IMR-90 (cell line): ENCODE measurements at regions not wholly inside any gene's neighbourhood (a gene's known extent, or its start where the extent isn't known, plus 50 kb on each side); places are given as distances from the start of the nearest gene placed in this dataset.

ENCODE experiments used
- ATAC-seq: fragments of 200-7000 bp; cut with Tn5 transposase; 2 replicates; pipeline ENCODE4 v1.9.1; 2020; ENCODE audit warnings: low read depth, mild to moderate bottlenecking, moderate library complexity
- BruUV-seq: library from RNA; stranded (reverse); fragments of 400-500 nt; replicated peaks from 2 replicates; lab custom pipeline; 2021; lab: Mats Ljungman, UMichigan
- CTCF ChIA-PET: fragments of 300-600 bp; formaldehyde crosslinking; extraction: SDS; loops from one replicate; lab custom pipeline; 2021; ENCODE audit warnings: antibody characterized with exemption; lab: Yijun Ruan, JAX
- POLR2A ChIA-PET: fragments of 300-600 bp; sonication (Branson Sonifier 250); formaldehyde crosslinking; loops from one replicate; lab custom pipeline; 2022; ENCODE audit warnings: antibody characterized with exemption; ENCODE audit not compliant: unreplicated experiment; lab: Charles Lee
- DNase-seq: peaks from one replicate; pipeline ENCODE4 v3.0.0; 2013
- H2AFZ ChIP-seq: replicated peaks from 2 replicates; pipeline ENCODE3; 2013; ENCODE audit warnings: low read length, mild to moderate bottlenecking; ENCODE audit not compliant: poor library complexity
- H2AK5ac ChIP-seq: 2 replicates; pipeline ENCODE4 v1.6.1; 2013; ENCODE audit warnings: low read depth, low read length, inconsistent platforms
- H2AK9ac ChIP-seq: replicated peaks from 2 replicates; pipeline ENCODE3; 2013; ENCODE audit warnings: mild to moderate bottlenecking, low read depth, low read length, moderate library complexity; ENCODE audit not compliant: poor library complexity
- H2BK120ac ChIP-seq: 2 replicates; pipeline ENCODE4 v1.6.1; 2013; ENCODE audit warnings: low read depth, low read length, inconsistent platforms
- H2BK15ac ChIP-seq: 3 replicates; pipeline ENCODE4 v1.6.1; 2013; ENCODE audit warnings: low read depth, low read length, inconsistent platforms
- H2BK20ac ChIP-seq: 2 replicates; pipeline ENCODE4 v1.6.1; 2013; ENCODE audit warnings: low read depth, mild to moderate bottlenecking, inconsistent platforms, low read length, moderate library complexity
- H2BK5ac ChIP-seq: 2 replicates; pipeline ENCODE4 v1.6.1; 2013; ENCODE audit warnings: mild to moderate bottlenecking, low read depth, low read length, inconsistent platforms; ENCODE audit not compliant: poor library complexity, severe bottlenecking
- H3K14ac ChIP-seq: replicated peaks from 2 replicates; pipeline ENCODE4 v1.6.1; 2013; ENCODE audit warnings: low read depth, low read length, inconsistent platforms
- H3K18ac ChIP-seq: 2 replicates; pipeline ENCODE4 v1.6.1; 2013; ENCODE audit warnings: low read depth, low read length, control low read depth
- H3K23ac ChIP-seq: 2 replicates; pipeline ENCODE4 v1.6.1; 2013; ENCODE audit warnings: low read depth, low read length, inconsistent platforms
- H3K27ac ChIP-seq: 2 replicates; pipeline ENCODE4 v1.5.1; 2013; ENCODE audit warnings: mild to moderate bottlenecking, control low read depth, low read length; ENCODE audit not compliant: insufficient read depth
- H3K27me3 ChIP-seq: 2 replicates; pipeline ENCODE4 v1.6.1; 2013; ENCODE audit warnings: low read length; ENCODE audit not compliant: control insufficient read depth, insufficient read depth
- H3K36me3 ChIP-seq: 2 replicates; pipeline ENCODE4 v1.6.1; 2013; ENCODE audit warnings: low read length, mixed read lengths; ENCODE audit not compliant: control insufficient read depth, insufficient read depth
- H3K4ac ChIP-seq: 2 replicates; pipeline ENCODE4 v1.6.1; 2013; ENCODE audit warnings: low read depth, low read length, inconsistent platforms
- H3K4me1 ChIP-seq: 2 replicates; pipeline ENCODE4 v1.6.1; 2013; ENCODE audit warnings: low read length, mixed read lengths; ENCODE audit not compliant: control insufficient read depth, insufficient read depth
- H3K4me2 ChIP-seq: 2 replicates; pipeline ENCODE4 v1.6.1; 2013; ENCODE audit warnings: low read depth, mild to moderate bottlenecking, control low read depth, low read length, moderate library complexity
- H3K4me3 ChIP-seq: 2 replicates; pipeline ENCODE4 v1.5.1; 2013; ENCODE audit warnings: low read depth, mild to moderate bottlenecking, control low read depth, low read length, moderate library complexity; ENCODE audit not compliant: insufficient read depth
- H3K56ac ChIP-seq: 2 replicates; pipeline ENCODE4 v1.6.1; 2013; ENCODE audit warnings: low read length, inconsistent platforms; ENCODE audit not compliant: insufficient read depth; ENCODE audit errors: extremely low read depth
- H3K79me1 ChIP-seq, 2 experiments: 2 replicates each; pipeline ENCODE4 v1.6.1; 2013; ENCODE audit warnings: low read length in 2 of 2, inconsistent platforms in 1 of 2, low read depth in 1 of 2
- H3K9ac ChIP-seq: 2 replicates; pipeline ENCODE4 v1.6.1; 2013; ENCODE audit warnings: low read depth, low read length, control low read depth
- H3K9me1 ChIP-seq: 2 replicates; pipeline ENCODE4 v1.6.1; 2013; ENCODE audit warnings: low read length, inconsistent platforms; ENCODE audit not compliant: insufficient read depth
- H3K9me3 ChIP-seq: 2 replicates; pipeline ENCODE4 v1.6.1; 2013; ENCODE audit warnings: low read length; ENCODE audit not compliant: control insufficient read depth, insufficient read depth
- H4K20me1 ChIP-seq: 2 replicates; pipeline ENCODE4 v1.6.1; 2013; ENCODE audit warnings: low read length, inconsistent platforms; ENCODE audit not compliant: insufficient read depth
- H4K5ac ChIP-seq: 2 replicates; pipeline ENCODE4 v1.6.1; 2013; ENCODE audit warnings: mild to moderate bottlenecking, low read depth, low read length, control low read depth
- H4K8ac ChIP-seq, 2 experiments: 2 replicates each; pipeline ENCODE4 v1.6.1; 2013; ENCODE audit warnings: low read depth in 2 of 2, low read length in 2 of 2, control low read depth in 1 of 2, inconsistent platforms in 1 of 2
- H4K91ac ChIP-seq: 2 replicates; pipeline ENCODE4 v1.6.1; 2013; ENCODE audit warnings: low read depth, low read length, inconsistent platforms; ENCODE audit not compliant: insufficient read depth
- BHLHE40 ChIP-seq: fragments of 150-350 bp; IDR thresholded peaks from 2 replicates; pipeline ENCODE4 v1.6.1; 2016; ENCODE audit warnings: mild to moderate bottlenecking, low read depth, low read length
- CEBPB ChIP-seq: IDR thresholded peaks from 2 replicates; pipeline ENCODE4 v1.6.1; 2012; ENCODE audit warnings: low read depth, low read length, improper control_type of control experiment
- CHD1 ChIP-seq: IDR thresholded peaks from 2 replicates; pipeline ENCODE4 v1.6.1; 2012; ENCODE audit warnings: low read depth, low read length, improper control_type of control experiment
- FOS ChIP-seq: fragments of 150-350 bp; IDR thresholded peaks from 2 replicates; pipeline ENCODE4 v1.6.1; 2016; ENCODE audit warnings: low read depth, low read length
- MAFK ChIP-seq: IDR thresholded peaks from 2 replicates; pipeline ENCODE4 v1.6.1; 2012; ENCODE audit warnings: low read depth, low read length, improper control_type of control experiment
- MAZ ChIP-seq: IDR thresholded peaks from 2 replicates; pipeline ENCODE4 v1.6.1; 2012; ENCODE audit warnings: low read depth, mild to moderate bottlenecking, low read length, improper control_type of control experiment, moderate library complexity, borderline replicate concordance
- MXI1 ChIP-seq: IDR thresholded peaks from 2 replicates; pipeline ENCODE4 v1.6.1; 2012; ENCODE audit warnings: low read depth, mild to moderate bottlenecking, low read length, moderate library complexity, borderline replicate concordance
- NFE2L2 ChIP-seq: fragments of 150-350 bp; IDR thresholded peaks from 2 replicates; pipeline ENCODE4 v1.6.1; 2016; ENCODE audit warnings: low read depth, mild to moderate bottlenecking, low read length
- POLR2A ChIP-seq: IDR thresholded peaks from 2 replicates; pipeline ENCODE4 v1.6.1; 2012; ENCODE audit warnings: mild to moderate bottlenecking, low read depth, low read length
- RAD21 ChIP-seq: IDR thresholded peaks from 2 replicates; pipeline ENCODE4 v1.6.1; 2012; ENCODE audit warnings: low read length, improper control_type of control experiment
- RCOR1 ChIP-seq: IDR thresholded peaks from 2 replicates; pipeline ENCODE4 v1.6.1; 2012; ENCODE audit warnings: mild to moderate bottlenecking, low read length, improper control_type of control experiment; ENCODE audit not compliant: insufficient replicate concordance
- RFX5 ChIP-seq: IDR thresholded peaks from 2 replicates; pipeline ENCODE4 v1.8.0; 2012; ENCODE audit warnings: low read depth, mild to moderate bottlenecking, low read length, moderate library complexity
- SMC3 ChIP-seq: fragments of 150-350 bp; IDR thresholded peaks from 2 replicates; pipeline ENCODE4 v1.6.1; 2016; ENCODE audit warnings: low read depth, mild to moderate bottlenecking, antibody characterized with exemption, low read length, moderate library complexity
- WGBS, 2 experiments: methylation state at CpG; one replicate each; pipeline versions ENCODE4 v1.1.5 to v1.1.7; 2013; ENCODE audit warnings: missing lambda C conversion rate in 2 of 2; ENCODE audit not compliant: insufficient read length in 1 of 2; ENCODE audit errors: extremely low coverage in 2 of 2; 5-methylcytosine and 5-hydroxymethylcytosine counted together
- dilution Hi-C: fragments of 300-500 bp; cut with HindIII; formaldehyde crosslinking; loops from one replicate; pipeline ENCODE4 v1.14.3; 2018; ENCODE audit warnings: low sequenced_read_pairs; ENCODE audit not compliant: unreplicated experiment
- in situ Hi-C: fragments of 300-500 bp; cut with MboI; formaldehyde crosslinking; loops from 3 replicates; pipeline ENCODE4 v1.14.3; 2019; ENCODE audit warnings: low sequenced_read_pairs, inconsistent platforms, mixed read lengths
- intact Hi-C: fragments of 100-400 bp; cut with micrococcal nuclease; formaldehyde crosslinking; loops from 2 replicates; pipeline ENCODE4 v1.10.0; 2022
- TF ChIP-seq, protein P1 (sequence below): conservative IDR thresholded peaks from 2 replicates; pipeline ENCODE4 v1.5.1; 2012; ENCODE audit warnings: mild to moderate bottlenecking, low read depth, low read length, improper control_type of control experiment
- TF ChIP-seq, protein P2 (sequence below): fragments of 150-350 bp; IDR thresholded peaks from 2 replicates; pipeline ENCODE4 v1.6.1; 2017; ENCODE audit warnings: mild to moderate bottlenecking, antibody characterized with exemption, low read length, low read depth
- TF ChIP-seq, protein P3 (sequence below): fragments of 150-350 bp; IDR thresholded peaks from 2 replicates; pipeline ENCODE4 v1.6.1; 2016; ENCODE audit warnings: low read depth, mild to moderate bottlenecking, low read length, moderate library complexity, borderline replicate concordance

DNA sequence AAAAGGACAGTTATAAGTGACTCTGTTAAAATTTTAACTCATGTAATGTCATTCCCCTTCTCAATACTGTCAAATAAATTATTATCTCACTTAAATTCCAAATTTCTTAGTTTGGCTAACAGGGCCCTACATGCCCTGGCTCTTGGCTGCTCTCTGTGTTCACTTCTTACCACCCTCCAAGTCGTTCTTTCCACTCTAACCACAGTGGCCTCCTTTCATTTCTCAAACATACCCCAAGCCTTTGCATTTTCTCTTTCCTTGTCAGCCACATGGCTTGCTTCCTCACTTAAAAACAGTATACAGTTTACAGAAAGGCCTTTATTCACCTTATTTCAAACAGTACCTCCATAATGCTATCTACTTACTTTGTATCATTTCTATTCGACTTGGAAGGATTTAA lies 737.1 kb upstream of the ZWINT start:
- Histone ChIP-seq H3K56ac (no peak overlapping the region), H3K9ac (no peak overlapping the region), H2AK5ac (no peak overlapping the region), H3K4me1 (no peaks in the 10 kb centered on the region), H2BK5ac (no peak overlapping the region), H3K23ac (no peak overlapping the region), H3K27me3 (no peaks in the 10 kb centered on the region), H4K20me1 (no peaks in the 10 kb centered on the region), H2AK9ac (no peak overlapping the region), H3K4me2 (no peak overlapping the region), H2BK20ac (no peak overlapping the region), H3K27ac (no peak overlapping the region), H3K79me1 (no peaks in the 10 kb centered on the region), H2AFZ (no peak overlapping the region), H4K8ac (no peak overlapping the region), H2BK15ac (no peak overlapping the region), H3K36me3 (no peaks in the 10 kb centered on the region), H4K5ac (no peak overlapping the region), H3K18ac (no peak overlapping the region), H4K91ac (no peak overlapping the region), H3K4ac (no peak overlapping the region), H3K9me3 (peaks cover 16% of the 10 kb centered on the region), H3K14ac (no peak overlapping the region), H3K4me3 (no peak overlapping the region), H2BK120ac (no peak overlapping the region), H3K9me1 (no peaks in the 10 kb centered on the region)
- POLR2A ChIA-PET, result no interaction called here
- WGBS, 2 experiments, result 0% methylated on average over 1 of the region's 2 CpGs; no CpG with 5 or more reads in 1 of the 2 experiments
- CTCF ChIA-PET, result no interaction called here
- intact Hi-C loops (no loop called here), in situ Hi-C loops (no loop called here), dilution Hi-C loops (no loop called here)
- no peak for DNase-seq
- BruUV-seq, result no TSS peak
- ATAC-seq, result no peak
- TF ChIP-seq POLR2A, result no peak
- no peak for TF ChIP-seq MAZ
- TF ChIP-seq FOS, result no peak
- TF ChIP-seq, protein P1, sequence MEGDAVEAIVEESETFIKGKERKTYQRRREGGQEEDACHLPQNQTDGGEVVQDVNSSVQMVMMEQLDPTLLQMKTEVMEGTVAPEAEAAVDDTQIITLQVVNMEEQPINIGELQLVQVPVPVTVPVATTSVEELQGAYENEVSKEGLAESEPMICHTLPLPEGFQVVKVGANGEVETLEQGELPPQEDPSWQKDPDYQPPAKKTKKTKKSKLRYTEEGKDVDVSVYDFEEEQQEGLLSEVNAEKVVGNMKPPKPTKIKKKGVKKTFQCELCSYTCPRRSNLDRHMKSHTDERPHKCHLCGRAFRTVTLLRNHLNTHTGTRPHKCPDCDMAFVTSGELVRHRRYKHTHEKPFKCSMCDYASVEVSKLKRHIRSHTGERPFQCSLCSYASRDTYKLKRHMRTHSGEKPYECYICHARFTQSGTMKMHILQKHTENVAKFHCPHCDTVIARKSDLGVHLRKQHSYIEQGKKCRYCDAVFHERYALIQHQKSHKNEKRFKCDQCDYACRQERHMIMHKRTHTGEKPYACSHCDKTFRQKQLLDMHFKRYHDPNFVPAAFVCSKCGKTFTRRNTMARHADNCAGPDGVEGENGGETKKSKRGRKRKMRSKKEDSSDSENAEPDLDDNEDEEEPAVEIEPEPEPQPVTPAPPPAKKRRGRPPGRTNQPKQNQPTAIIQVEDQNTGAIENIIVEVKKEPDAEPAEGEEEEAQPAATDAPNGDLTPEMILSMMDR, result no peak
- TF ChIP-seq CHD1, result no peak
- no peak for TF ChIP-seq RFX5
- no peak for TF ChIP-seq RCOR1
- TF ChIP-seq, protein P2, sequence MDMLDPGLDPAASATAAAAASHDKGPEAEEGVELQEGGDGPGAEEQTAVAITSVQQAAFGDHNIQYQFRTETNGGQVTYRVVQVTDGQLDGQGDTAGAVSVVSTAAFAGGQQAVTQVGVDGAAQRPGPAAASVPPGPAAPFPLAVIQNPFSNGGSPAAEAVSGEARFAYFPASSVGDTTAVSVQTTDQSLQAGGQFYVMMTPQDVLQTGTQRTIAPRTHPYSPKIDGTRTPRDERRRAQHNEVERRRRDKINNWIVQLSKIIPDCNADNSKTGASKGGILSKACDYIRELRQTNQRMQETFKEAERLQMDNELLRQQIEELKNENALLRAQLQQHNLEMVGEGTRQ, result no peak
- no peak for TF ChIP-seq SMC3
- no peak for TF ChIP-seq RAD21
- TF ChIP-seq, protein P3, sequence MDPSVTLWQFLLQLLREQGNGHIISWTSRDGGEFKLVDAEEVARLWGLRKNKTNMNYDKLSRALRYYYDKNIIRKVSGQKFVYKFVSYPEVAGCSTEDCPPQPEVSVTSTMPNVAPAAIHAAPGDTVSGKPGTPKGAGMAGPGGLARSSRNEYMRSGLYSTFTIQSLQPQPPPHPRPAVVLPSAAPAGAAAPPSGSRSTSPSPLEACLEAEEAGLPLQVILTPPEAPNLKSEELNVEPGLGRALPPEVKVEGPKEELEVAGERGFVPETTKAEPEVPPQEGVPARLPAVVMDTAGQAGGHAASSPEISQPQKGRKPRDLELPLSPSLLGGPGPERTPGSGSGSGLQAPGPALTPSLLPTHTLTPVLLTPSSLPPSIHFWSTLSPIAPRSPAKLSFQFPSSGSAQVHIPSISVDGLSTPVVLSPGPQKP, result no peak
- no peak for TF ChIP-seq BHLHE40
- no peak for TF ChIP-seq MXI1
- TF ChIP-seq CEBPB, result no peak
- TF ChIP-seq NFE2L2, result no peak
- TF ChIP-seq MAFK, result no peak
